PC-9 (cell line): ENCODE measurements at regions not wholly inside any gene's neighbourhood (a gene's known extent, or its start where the extent isn't known, plus 50 kb on each side); places are given as distances from the start of the nearest gene placed in this dataset.
"Not testable (repeated sequence)": the region's sequence is repeated elsewhere in the genome, so short reads cannot be mapped to it uniquely, and the experiment has no call there.

Source experiments
- CTCF ChIP-seq: fragments of 200-600 bp; sonication (generic); conservative IDR thresholded peaks from 2 replicates; pipeline ENCODE4 v1.6.1; 2017; ENCODE audit warnings: mixed run types, antibody characterized with exemption, mild to moderate bottlenecking, moderate library complexity
- EZH2 ChIP-seq: fragments of 200-600 bp; sonication (generic); IDR thresholded peaks from 2 replicates; pipeline ENCODE4 v1.8.0; 2017; ENCODE audit warnings: antibody characterized with exemption, low read depth

- TF ChIP-seq CTCF, EZH2: not testable (repeated sequence)
Measured at GRCh38 chr14:83007052-83007451, 1473.4 kb upstream of the SEL1L start.
